ENCODE measurements at regions not wholly inside any gene's neighbourhood (a gene's known extent, or its start where the extent isn't known, plus 50 kb on each side); places are given as distances from the start of the nearest gene placed in this dataset.
"Not testable (repeated sequence)": the region's sequence is repeated elsewhere in the genome, so short reads cannot be mapped to it uniquely, and the experiment has no call there.

DNA sequence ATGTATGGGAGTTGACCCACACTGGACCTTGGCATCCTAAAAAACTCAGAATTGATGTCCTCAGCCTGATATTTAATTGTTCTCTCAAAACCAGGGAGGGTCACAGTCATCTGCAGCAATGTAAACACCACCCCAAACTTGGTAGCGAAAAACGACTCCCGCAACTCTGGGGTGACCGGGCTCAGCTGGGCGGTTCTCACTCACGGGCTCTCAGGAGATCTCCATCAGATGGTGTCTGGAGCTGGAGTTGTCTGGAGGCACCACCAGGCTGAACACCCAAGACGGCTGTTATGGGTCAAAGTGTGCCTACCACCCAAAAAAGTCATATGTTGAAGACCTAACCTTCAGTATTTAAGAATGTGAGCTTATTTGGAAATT lies 50.9 kb upstream of the NXT1 start:
- no peak for DNase-seq
- TF ChIP-seq GATA1 (IDR thresholded peaks at IDR 0.05; ENCODE audit: low read depth, low read length) (no peak), POLR2A (IDR thresholded peaks at IDR 0.05; ENCODE audit: low read length) (no peak)

DNA sequence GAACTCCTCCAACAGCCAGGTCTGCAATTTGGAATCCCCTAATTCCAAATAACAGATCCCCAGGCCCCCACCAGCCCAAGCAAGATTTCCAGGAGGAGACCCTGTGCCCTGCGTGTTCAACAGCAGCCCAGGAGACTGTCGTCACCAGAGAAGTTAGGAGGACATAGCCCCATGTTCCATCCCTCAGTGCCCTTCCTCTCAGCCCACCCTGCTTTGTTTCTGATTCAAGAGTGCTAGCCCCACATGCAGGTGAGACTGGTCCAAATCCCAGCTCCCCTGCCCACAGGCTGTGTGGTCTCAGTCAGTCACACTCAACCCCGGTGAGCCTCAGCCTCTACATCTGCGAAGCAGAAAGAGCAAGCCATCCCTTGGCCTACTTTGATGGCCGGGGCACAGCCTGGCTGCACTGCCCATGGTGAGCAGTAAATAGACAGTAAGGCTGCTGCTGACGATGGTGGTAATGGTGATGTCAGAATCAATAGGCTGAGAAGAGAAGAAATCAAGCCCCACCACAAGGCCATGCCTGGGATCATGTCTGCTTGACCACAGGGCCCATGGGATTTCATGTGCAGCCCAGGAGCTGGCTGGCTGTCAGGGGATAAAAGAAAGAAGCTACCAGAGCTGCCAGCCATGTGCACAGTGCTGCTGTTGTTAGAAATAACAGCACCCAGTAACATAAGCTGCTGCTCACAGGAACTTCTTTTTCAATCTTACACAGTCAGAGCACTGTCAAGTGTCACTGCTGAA lies 51.5 kb upstream of the NXT1 start:
- TF ChIP-seq GATA1 (IDR thresholded peaks at IDR 0.05; ENCODE audit: low read depth, low read length), result no peak
- no peak for TF ChIP-seq POLR2A (IDR thresholded peaks at IDR 0.05; ENCODE audit: low read length)
- DNase-seq, result no peak

DNA sequence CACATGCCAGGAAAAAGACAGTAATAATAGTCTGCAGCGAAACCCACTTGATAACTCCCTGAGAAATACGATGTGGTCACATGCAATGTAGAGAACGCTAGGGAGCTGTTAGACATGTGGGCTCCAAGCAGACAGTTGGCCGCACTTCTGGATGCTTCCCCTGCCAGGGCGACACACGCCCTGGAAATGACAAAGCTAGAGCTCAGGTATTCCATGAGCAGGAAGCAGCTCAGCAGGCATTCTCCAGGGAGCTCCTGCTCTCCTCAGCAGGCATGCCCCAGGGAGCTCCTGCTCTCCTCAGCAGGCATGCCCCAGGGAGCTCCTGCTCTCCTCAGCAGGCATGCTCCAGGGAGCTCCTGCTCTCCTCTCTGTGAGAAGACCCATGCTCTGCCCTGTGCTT lies 52.4 kb upstream of the NXT1 start:
- no peak for DNase-seq
- TF ChIP-seq POLR2A (IDR thresholded peaks at IDR 0.05; ENCODE audit: low read length) (no peak), GATA1 (IDR thresholded peaks at IDR 0.05; ENCODE audit: low read depth, low read length) (no peak)

DNA sequence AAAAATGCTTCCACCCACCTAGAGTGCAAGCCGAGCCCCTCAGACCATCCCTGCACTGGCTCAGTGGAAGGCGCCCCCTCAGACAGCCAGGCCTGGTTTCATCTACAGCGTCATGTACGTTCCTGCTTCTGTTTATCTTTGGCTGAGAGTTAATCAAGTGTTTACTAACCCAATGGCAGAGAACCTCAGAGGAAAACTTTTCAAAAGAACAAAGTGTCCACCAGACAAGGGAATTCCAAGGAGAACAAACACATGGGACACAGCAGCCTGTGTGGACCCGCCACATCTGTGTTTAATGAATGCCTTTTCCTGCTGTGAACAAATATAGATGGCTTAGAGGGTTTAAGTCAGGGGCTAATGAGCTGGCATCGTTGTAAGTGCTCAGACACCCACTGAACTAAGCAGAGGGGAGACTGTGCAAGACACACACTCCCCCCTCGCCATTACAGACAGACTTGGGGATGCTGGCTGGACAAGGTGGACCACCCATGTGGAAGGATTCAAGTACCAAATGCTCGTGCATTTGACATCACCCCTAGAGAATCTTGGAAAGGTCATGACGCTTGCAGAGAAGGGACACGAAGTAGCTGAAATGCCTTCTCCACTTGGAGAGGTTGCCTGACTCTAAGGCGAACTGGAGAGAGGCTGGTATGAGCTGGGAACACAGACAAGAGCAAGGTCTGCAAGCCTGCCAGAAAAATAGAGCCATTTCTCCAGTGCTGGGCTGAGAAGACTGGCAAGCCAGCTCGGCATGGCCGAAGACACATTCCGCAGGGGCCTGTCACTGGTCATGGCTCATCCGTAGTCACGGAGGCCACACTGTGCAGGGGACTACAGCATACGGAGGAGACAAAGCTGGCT lies 53.5 kb upstream of the NXT1 start:
- DNase-seq, result no peak
- TF ChIP-seq GATA1 (IDR thresholded peaks at IDR 0.05; ENCODE audit: low read depth, low read length) (no peak), POLR2A (IDR thresholded peaks at IDR 0.05; ENCODE audit: low read length) (no peak)

DNA sequence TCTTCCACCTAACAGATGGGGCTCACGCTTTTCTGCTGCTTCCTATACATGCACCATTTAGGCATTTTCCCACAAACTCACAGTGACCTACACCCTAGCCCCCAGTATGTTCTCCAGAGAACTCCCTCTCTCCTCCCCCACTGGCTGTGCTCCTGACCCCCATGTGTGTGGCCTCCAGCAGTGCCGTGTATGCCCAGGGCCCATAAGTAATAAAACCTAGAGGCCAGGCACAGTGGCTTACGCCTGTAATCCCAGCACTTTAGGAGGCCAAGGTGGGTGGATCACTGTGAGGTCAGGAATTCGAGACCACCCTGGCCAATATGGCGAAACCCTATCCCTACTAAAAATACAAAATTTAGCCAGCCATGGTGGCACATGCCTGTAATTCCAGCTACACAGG lies 54.7 kb upstream of the NXT1 start:
- TF ChIP-seq GATA1 (IDR thresholded peaks at IDR 0.05; ENCODE audit: low read depth, low read length), result no peak
- no peak for TF ChIP-seq POLR2A (IDR thresholded peaks at IDR 0.05; ENCODE audit: low read length)

DNA sequence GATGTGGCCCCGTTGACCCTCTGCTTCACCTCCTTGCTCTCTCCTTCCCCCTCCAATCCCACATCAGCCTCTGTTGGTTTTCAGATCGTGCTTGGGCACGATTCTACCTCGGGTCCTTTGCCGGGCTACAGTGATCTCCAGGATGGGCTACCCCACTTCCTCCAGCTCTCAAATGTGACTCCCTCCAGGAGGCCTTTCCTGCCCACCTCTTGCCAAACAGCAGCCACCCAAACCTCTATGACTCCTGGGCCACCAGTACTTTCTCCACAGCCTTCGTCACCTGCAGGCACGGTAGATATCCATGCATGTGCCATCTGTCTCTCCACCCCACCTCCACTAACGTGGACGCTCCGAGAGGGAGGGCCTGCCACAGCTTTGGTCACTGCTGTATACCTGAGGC lies 55.9 kb upstream of the NXT1 start:
- no peak for DNase-seq
- TF ChIP-seq GATA1 (IDR thresholded peaks at IDR 0.05; ENCODE audit: low read depth, low read length), result no peak

More for the DNA sequence above, 54.7 kb upstream of the NXT1 start:
- DNase-seq, result no peak

DNA sequence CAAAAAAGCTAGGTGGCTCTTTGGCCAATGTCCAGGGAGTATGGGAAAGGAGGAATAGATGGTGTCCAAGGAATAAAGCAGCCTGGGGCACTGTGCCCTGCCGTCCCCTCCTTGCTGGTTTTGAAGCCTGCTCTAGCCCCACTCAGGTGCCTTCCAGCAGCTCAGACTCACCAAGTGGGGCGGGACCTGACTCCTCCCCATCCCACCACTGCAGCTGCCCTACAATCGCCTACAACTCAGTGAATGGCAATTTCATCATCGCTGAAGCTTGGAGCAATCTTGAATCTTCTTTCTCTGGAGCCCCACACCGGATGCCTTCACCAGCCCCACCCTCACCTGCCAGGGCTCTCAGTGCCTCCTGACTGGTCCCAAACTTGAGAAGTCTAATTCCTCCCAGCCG lies 56.4 kb upstream of the NXT1 start:
- DNase-seq, result no peak
- no peak for TF ChIP-seq POLR2A (IDR thresholded peaks at IDR 0.05; ENCODE audit: low read length)
- no peak for TF ChIP-seq GATA1 (IDR thresholded peaks at IDR 0.05; ENCODE audit: low read depth, low read length)

DNA sequence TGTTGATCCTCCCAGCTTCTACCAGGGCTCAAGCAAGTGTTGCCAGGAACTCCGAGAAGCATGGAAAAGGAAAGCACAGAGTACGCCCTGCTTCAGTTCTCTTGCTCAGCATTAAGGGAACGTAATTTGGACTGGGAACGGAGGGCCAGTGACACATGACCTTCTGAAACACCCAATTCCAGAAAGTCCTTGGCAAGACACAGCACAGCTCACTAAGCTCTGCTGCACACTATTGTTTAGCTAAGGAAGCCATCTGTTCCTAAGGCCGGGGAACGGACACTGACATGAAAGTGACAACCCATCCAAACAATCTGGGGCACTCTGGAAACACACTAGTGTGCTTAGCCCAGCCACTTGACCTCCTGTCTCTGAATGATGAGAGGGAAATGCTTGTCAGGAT lies 56.9 kb upstream of the NXT1 start:
- DNase-seq, result no peak
- TF ChIP-seq POLR2A (IDR thresholded peaks at IDR 0.05; ENCODE audit: low read length), result no peak
- no peak for TF ChIP-seq GATA1 (IDR thresholded peaks at IDR 0.05; ENCODE audit: low read depth, low read length)

DNA sequence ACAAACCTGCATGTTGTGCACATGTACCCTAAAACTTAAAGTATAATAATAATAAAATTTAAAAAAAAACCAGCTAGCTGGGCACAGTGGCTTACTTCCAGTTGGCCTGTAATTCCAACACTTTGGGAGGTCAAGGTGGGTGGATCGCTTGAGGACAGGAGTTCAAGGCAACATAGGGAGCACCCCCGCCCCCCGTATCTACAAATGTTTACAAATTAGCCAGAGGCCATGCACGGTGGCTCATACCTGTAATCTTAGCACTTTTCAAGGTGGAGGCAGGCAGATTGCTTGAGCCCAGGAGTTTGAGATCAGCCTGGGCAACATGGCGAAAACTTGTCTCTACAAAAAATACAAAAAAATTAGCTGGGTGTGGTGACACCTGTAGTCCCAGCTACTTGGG lies 58.3 kb upstream of the NXT1 start:
- DNase-seq, result not testable (repeated sequence)

DNA sequence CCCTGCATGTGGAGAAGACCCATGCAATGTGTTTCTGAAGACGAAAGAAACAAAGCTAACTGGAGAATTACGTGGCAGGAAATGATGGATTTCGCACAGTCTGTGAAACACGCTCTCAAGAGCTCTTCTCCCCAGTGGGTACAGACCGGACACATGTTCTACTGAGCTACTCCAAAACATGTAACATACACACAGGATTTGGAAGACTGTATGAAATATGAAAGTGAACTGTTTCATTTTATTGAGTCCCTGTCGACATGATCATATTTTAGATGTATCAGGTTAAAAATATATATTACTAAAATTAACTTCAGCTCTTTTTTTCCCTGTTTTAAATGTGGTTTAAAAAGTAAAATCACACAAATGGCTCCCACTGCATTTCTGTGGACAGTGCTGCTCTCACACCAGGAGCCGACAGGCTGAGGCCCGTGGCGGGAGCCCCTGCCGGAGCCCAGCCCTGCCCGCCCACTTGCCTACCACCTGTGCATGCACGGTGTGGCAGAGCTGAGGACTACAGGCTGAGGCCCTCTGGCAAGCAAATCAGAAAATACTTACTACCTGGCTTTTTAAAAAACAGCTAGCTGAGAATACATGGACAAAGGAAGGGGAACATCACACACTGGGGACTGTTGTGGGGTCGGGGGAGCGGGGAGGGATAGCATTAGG lies 58.9 kb upstream of the NXT1 start:
- TF ChIP-seq POLR2A (IDR thresholded peaks at IDR 0.05; ENCODE audit: low read length), result no peak
- no peak for TF ChIP-seq GATA1 (IDR thresholded peaks at IDR 0.05; ENCODE audit: low read depth, low read length)

DNA sequence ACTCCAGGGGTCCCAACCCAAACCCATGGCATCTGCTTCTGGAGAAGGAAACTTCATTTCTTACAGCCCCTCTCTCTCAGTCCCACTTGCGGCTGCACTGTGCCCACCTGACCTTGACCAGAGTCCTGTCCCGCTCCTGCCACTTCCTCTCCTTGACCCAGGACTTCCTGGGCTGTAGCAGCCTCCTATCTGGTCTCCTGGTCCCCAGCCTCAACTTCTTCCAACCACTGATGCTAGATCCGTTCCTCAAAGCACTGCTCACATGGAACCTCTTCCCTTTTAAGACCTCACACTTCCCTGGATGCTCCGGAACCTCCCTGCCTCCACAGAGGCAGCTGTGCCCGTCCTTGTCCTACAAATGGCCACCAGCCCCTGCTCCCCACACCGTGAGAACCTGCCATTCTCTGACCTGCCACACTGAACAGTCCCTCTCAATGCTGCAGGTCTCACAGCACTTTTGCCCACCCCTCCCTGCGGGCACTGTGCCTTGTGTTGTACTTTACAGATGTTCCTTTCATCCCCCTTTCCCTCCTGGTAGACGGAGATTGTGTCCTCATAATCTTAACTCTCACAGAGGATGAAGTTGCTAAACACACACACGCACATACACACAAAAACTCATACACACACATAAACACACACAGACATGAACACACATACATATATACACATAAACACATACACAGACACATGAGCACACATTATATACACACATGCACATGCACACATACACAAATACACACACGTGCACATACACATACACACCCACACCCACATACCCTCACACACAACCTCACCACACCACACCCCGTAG lies 59.6 kb upstream of the NXT1 start:
- DNase-seq, result no peak
- no peak for TF ChIP-seq POLR2A (IDR thresholded peaks at IDR 0.05; ENCODE audit: low read length)
- TF ChIP-seq GATA1 (IDR thresholded peaks at IDR 0.05; ENCODE audit: low read depth, low read length), result no peak

More for the DNA sequence above, 58.9 kb upstream of the NXT1 start:
- no peak for DNase-seq

DNA sequence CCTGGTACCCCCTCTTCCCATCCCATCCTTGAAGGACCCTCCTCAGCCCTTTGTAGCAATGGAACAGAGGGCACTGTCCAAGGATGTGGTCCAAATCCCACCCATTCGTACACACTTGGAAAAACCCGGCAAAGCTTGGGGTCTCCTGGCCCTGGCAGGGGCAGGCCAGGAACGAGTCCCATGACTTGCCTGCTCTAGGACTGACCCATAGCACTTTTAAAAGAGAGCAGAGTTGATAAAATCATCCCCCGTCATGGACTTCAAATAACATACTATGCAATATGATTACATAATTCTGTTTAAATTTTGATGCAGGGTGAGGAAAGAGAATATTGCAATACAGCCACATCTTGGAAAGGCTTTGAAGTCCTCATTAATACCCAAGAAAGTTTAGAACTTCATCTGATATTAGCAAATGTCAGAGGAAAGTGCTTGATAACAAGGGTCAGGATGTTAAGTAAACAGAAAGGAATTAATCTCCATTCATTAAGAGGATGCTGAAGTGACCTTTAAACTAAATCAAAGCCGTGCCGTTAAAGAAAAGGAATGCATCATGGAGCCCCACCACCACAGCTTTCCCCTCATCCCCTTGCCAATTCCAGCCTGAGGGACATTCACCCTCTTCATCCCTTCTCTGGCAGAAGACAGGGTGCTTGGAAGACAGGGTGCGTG lies 60.7 kb upstream of the NXT1 start:
- DNase-seq, result no peak
- TF ChIP-seq GATA1 (IDR thresholded peaks at IDR 0.05; ENCODE audit: low read depth, low read length) (no peak), POLR2A (IDR thresholded peaks at IDR 0.05; ENCODE audit: low read length) (no peak)

DNA sequence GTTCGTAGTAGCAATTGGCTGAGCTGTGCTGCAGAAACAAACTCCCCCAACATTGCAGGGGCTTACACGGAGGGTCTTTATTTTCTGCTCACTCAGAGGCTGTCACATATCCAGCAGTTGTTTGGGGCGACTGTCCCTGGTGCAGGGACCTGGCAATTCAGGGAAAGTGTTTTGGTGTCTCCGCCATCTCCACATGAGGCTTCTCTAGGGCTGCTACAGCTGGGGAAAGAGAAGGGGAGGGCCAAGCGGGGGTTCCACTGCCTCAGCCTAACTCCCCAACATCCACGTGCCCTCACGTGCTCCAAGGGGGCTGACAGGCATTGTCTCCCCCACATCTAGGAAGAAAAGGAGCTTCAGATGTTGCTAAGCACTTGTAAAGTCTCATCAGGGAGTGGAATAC lies 61.3 kb upstream of the NXT1 start:
- DNase-seq, result no peak
- TF ChIP-seq POLR2A (IDR thresholded peaks at IDR 0.05; ENCODE audit: low read length) (no peak), GATA1 (IDR thresholded peaks at IDR 0.05; ENCODE audit: low read depth, low read length) (no peak)
